IPS-11a (cell line): ENCODE measurements at regions not wholly inside any gene's neighbourhood (a gene's known extent, or its start where the extent isn't known, plus 50 kb on each side); places are given as distances from the start of the nearest gene placed in this dataset.

Experiments used
- H3K4me3 ChIP-seq: one replicate; pipeline ENCODE4 v1.5.1; 2013; ENCODE audit warnings: low read depth, low read length, control low read depth

- H3K4me3 ChIP-seq, result no peak overlapping the region
Measured at GRCh38 chr1:13878021-13878420, 178.0 kb downstream of the PRDM2 start.

- H3K4me3 ChIP-seq, result no peak overlapping the region
Measured at GRCh38 chr1:13878451-13878850, 178.5 kb downstream of the PRDM2 start.

GRCh38 chr1:13881385-13882088 is 181.5 kb downstream of the PRDM2 start:
- no peak overlapping the region for H3K4me3 ChIP-seq

GRCh38 chr1:13888351-13888986 is 188.5 kb downstream of the PRDM2 start:
- H3K4me3 ChIP-seq, result no peak overlapping the region

- H3K4me3 ChIP-seq, result no peak overlapping the region
Measured at GRCh38 chr1:13889495-13889894, 189.5 kb downstream of the PRDM2 start.

- no peak overlapping the region for H3K4me3 ChIP-seq
Measured at GRCh38 chr1:13890766-13891165, 190.8 kb downstream of the PRDM2 start.

- H3K4me3 ChIP-seq, result peak overlapping the region; percentile 36
Measured at GRCh38 chr1:13892198-13892597, 192.2 kb downstream of the PRDM2 start.

GRCh38 chr1:13892671-13893325 is 192.8 kb downstream of the PRDM2 start:
- peak overlapping the region; percentile 36 for H3K4me3 ChIP-seq

- H3K4me3 ChIP-seq, result peak overlapping the region; percentile 36
Measured at GRCh38 chr1:13893409-13893821, 193.4 kb downstream of the PRDM2 start.

- H3K4me3 ChIP-seq, result no peak overlapping the region
Measured at GRCh38 chr1:13896932-13897331, 196.9 kb downstream of the PRDM2 start.

- no peak overlapping the region for H3K4me3 ChIP-seq
Measured at GRCh38 chr1:13898406-13898805, 198.4 kb downstream of the PRDM2 start.

- no peak overlapping the region for H3K4me3 ChIP-seq
Measured at GRCh38 chr1:13899856-13900255, 199.9 kb downstream of the PRDM2 start.

- no peak overlapping the region for H3K4me3 ChIP-seq
Measured at GRCh38 chr1:13900583-13900982, 200.6 kb downstream of the PRDM2 start.

- no peak overlapping the region for H3K4me3 ChIP-seq
Measured at GRCh38 chr1:13901039-13901438, 201.1 kb downstream of the PRDM2 start.

GRCh38 chr1:13901597-13901996 is 201.6 kb downstream of the PRDM2 start:
- H3K4me3 ChIP-seq, result no peak overlapping the region

- no peak overlapping the region for H3K4me3 ChIP-seq
Measured at GRCh38 chr1:13908128-13908527, 208.1 kb downstream of the PRDM2 start.

- H3K4me3 ChIP-seq, result no peak overlapping the region
Measured at GRCh38 chr1:13911697-13912619, 212.0 kb downstream of the PRDM2 start.

- H3K4me3 ChIP-seq, result no peak overlapping the region
Measured at GRCh38 chr1:13913396-13913795, 213.4 kb downstream of the PRDM2 start.

- H3K4me3 ChIP-seq, result no peak overlapping the region
Measured at GRCh38 chr1:13916530-13916929, 216.5 kb downstream of the PRDM2 start.

GRCh38 chr1:13917607-13918006 is 217.6 kb downstream of the PRDM2 start:
- no peak overlapping the region for H3K4me3 ChIP-seq

GRCh38 chr1:13918862-13919261 is 218.9 kb downstream of the PRDM2 start:
- no peak overlapping the region for H3K4me3 ChIP-seq
